Ureter (tissue), 1 donor: ENCODE measurements at regions not wholly inside any gene's neighbourhood (a gene's known extent, or its start where the extent isn't known, plus 50 kb on each side); places are given as distances from the start of the nearest gene placed in this dataset.

ENCODE experiments used
- DNase-seq: peaks from one replicate; pipeline ENCODE4 v3.0.0-alpha.2; 2020; ENCODE audit warnings: low spot score
- donor health status: DM: yes; HTN: yes; CAD: no.

- DNase-seq = no peak
Observed at GRCh38 chr10:128896116-128896795, 570.8 kb upstream of the MGMT start.

- no peak for DNase-seq
Observed at GRCh38 chr10:128896963-128897362, 570.1 kb upstream of the MGMT start.

- no peak for DNase-seq
Observed at GRCh38 chr10:128897401-128898129, 569.5 kb upstream of the MGMT start.

- DNase-seq = no peak
Observed at GRCh38 chr10:128898133-128898915, 568.7 kb upstream of the MGMT start.

GRCh38 chr10:128898916-128899195 is 568.2 kb upstream of the MGMT start:
- DNase-seq = no peak

GRCh38 chr10:128900456-128900855 is 566.6 kb upstream of the MGMT start:
- no peak for DNase-seq

- DNase-seq = no peak
Observed at GRCh38 chr10:128901236-128901635, 565.8 kb upstream of the MGMT start.

GRCh38 chr10:128902031-128902710 is 564.9 kb upstream of the MGMT start:
- no peak for DNase-seq

- no peak for DNase-seq
Observed at GRCh38 chr10:128907155-128907941, 559.7 kb upstream of the MGMT start.

GRCh38 chr10:128908099-128908498 is 558.9 kb upstream of the MGMT start:
- DNase-seq = no peak

- DNase-seq = no peak
Observed at GRCh38 chr10:128908499-128908898, 558.5 kb upstream of the MGMT start.

- no peak for DNase-seq
Observed at GRCh38 chr10:128912568-128913311, 554.3 kb upstream of the MGMT start.

GRCh38 chr10:128914681-128915080 is 552.4 kb upstream of the MGMT start:
- no peak for DNase-seq

- DNase-seq = no peak
Observed at GRCh38 chr10:128915630-128916029, 551.4 kb upstream of the MGMT start.

- DNase-seq = no peak
Observed at GRCh38 chr10:128916383-128916782, 550.7 kb upstream of the MGMT start.

- no peak for DNase-seq
Observed at GRCh38 chr10:128921389-128922022, 545.5 kb upstream of the MGMT start.

- no peak for DNase-seq
Observed at GRCh38 chr10:128922172-128922571, 544.9 kb upstream of the MGMT start.

GRCh38 chr10:128922619-128923196 is 544.3 kb upstream of the MGMT start:
- DNase-seq = no peak

- DNase-seq = no peak
Observed at GRCh38 chr10:128924918-128925317, 542.1 kb upstream of the MGMT start.

- no peak for DNase-seq
Observed at GRCh38 chr10:128926711-128927110, 540.3 kb upstream of the MGMT start.
